ENCODE measurements at regions not wholly inside any gene's neighbourhood (a gene's known extent, or its start where the extent isn't known, plus 50 kb on each side); places are given as distances from the start of the nearest gene placed in this dataset.

GRCh38 chr22:25404556-25404927, 159.9 kb upstream of the GRK3 start:
- Histone ChIP-seq H3K4me3 (ENCODE audit: low read depth, low read length) (peak overlapping the region; percentile 75), H3K27me3 (ENCODE audit: control insufficient read depth, insufficient read depth, low read length) (no peaks in the 10 kb centered on the region), H3K36me3 (ENCODE audit: control insufficient read depth, insufficient read depth, low read length) (no peaks in the 10 kb centered on the region)
- no peak for TF ChIP-seq CTCF (IDR thresholded peaks at IDR 0.05; ENCODE audit: insufficient read depth, low read length, poor library complexity, severe bottlenecking)
- no peak for DNase-seq (ENCODE audit: low read depth)

- no peak for DNase-seq (ENCODE audit: low read depth)
- Histone ChIP-seq H3K36me3 (ENCODE audit: control insufficient read depth, insufficient read depth, low read length) (no peaks in the 10 kb centered on the region), H3K4me3 (ENCODE audit: low read depth, low read length) (peak overlapping the region; percentile 75), H3K27me3 (ENCODE audit: control insufficient read depth, insufficient read depth, low read length) (no peaks in the 10 kb centered on the region)
- TF ChIP-seq CTCF (IDR thresholded peaks at IDR 0.05; ENCODE audit: insufficient read depth, low read length, poor library complexity, severe bottlenecking): no peak
These were observed 159.3 kb upstream of the GRK3 start for GRCh38 chr22:25404928-25405816.

GRCh38 chr22:25405841-25406509, 158.5 kb upstream of the GRK3 start:
- no peaks in the 10 kb centered on the region for H3K36me3 ChIP-seq (ENCODE audit: control insufficient read depth, insufficient read depth, low read length)
- no peaks in the 10 kb centered on the region for H3K27me3 ChIP-seq (ENCODE audit: control insufficient read depth, insufficient read depth, low read length)
- H3K4me3 ChIP-seq (ENCODE audit: low read depth, low read length): peak overlapping the region; percentile 75
- no peak for DNase-seq (ENCODE audit: low read depth)
- no peak for TF ChIP-seq CTCF (IDR thresholded peaks at IDR 0.05; ENCODE audit: insufficient read depth, low read length, poor library complexity, severe bottlenecking)

- TF ChIP-seq CTCF (IDR thresholded peaks at IDR 0.05; ENCODE audit: insufficient read depth, low read length, poor library complexity, severe bottlenecking): no peak
- no peaks in the 10 kb centered on the region for H3K27me3 ChIP-seq (ENCODE audit: control insufficient read depth, insufficient read depth, low read length)
These were observed 157.8 kb upstream of the GRK3 start for GRCh38 chr22:25406510-25407210.

GRCh38 chr22:25407226-25407858, 157.1 kb upstream of the GRK3 start:
- DNase-seq (ENCODE audit: low read depth): no peak
- Histone ChIP-seq H3K36me3 (ENCODE audit: control insufficient read depth, insufficient read depth, low read length) (no peaks in the 10 kb centered on the region), H3K4me3 (ENCODE audit: low read depth, low read length) (no peak overlapping the region), H3K27me3 (ENCODE audit: control insufficient read depth, insufficient read depth, low read length) (no peaks in the 10 kb centered on the region)
- TF ChIP-seq CTCF (IDR thresholded peaks at IDR 0.05; ENCODE audit: insufficient read depth, low read length, poor library complexity, severe bottlenecking): no peak

More at GRCh38 chr22:25406510-25407210, 157.8 kb upstream of the GRK3 start:
- H3K36me3 ChIP-seq (ENCODE audit: control insufficient read depth, insufficient read depth, low read length): no peaks in the 10 kb centered on the region
- no peak for DNase-seq (ENCODE audit: low read depth)
- no peak overlapping the region for H3K4me3 ChIP-seq (ENCODE audit: low read depth, low read length)

All from kidney epithelial cell (primary cell).